Tibial nerve (tissue), 4 donors: ENCODE measurements at regions not wholly inside any gene's neighbourhood (a gene's known extent, or its start where the extent isn't known, plus 50 kb on each side); places are given as distances from the start of the nearest gene placed in this dataset.
"Not testable (repeated sequence)": the region's sequence is repeated elsewhere in the genome, so short reads cannot be mapped to it uniquely, and the experiment has no call there.

Experiments
- DNase-seq, 2 donors: peaks; one replicate each; pipeline ENCODE4 v3.0.0-alpha.2; 2019; ENCODE audit warnings: low spot score in 2 of 2
- H3K27ac ChIP-seq, 4 donors: fragments of 200-600 bp; sonication (generic) in 3 of 4; one replicate each; pipeline ENCODE4 v1.5.1; 2017 to 2019; ENCODE audit warnings: mild to moderate bottlenecking in 1 of 4
- H3K27me3 ChIP-seq, 2 donors: fragments of 200-600 bp; sonication (generic) in 1 of 2; one replicate each; pipeline versions ENCODE4 v1.5.1 to v1.6.0; 2017 to 2019
- H3K36me3 ChIP-seq, 3 donors: fragments of 200-600 bp; sonication (generic); one replicate each; pipeline ENCODE4 v1.5.1; 2018 to 2019
- H3K4me1 ChIP-seq, 4 donors: fragments of 200-600 bp; sonication (generic) in 3 of 4; one replicate each; pipeline ENCODE4 v1.5.1; 2017 to 2019
- H3K4me3 ChIP-seq, 4 donors: fragments of 200-600 bp; sonication (generic) in 3 of 4; one replicate each; pipeline ENCODE4 v1.5.1; 2017 to 2019; ENCODE audit warnings: mild to moderate bottlenecking in 1 of 4, moderate library complexity in 1 of 4
- H3K9me3 ChIP-seq, 4 donors: fragments of 200-600 bp; sonication (generic) in 3 of 4; one replicate each; pipeline ENCODE4 v1.5.1; 2017 to 2019
- EP300 ChIP-seq, 2 donors: sonication (generic); formaldehyde crosslinking; IDR thresholded peaks; one replicate each; pipeline ENCODE4 v1.6.1; 2017; ENCODE audit warnings: antibody characterized with exemption in 2 of 2, mild to moderate bottlenecking in 1 of 2
- POLR2A ChIP-seq, 2 donors: fragments of 450-650 bp; IDR thresholded peaks; one replicate each; pipeline ENCODE4 v1.6.1; 2017; ENCODE audit warnings: antibody characterized with exemption in 2 of 2, mild to moderate bottlenecking in 2 of 2, moderate library complexity in 2 of 2
- WGBS, 2 donors: methylation state at CpG; one replicate each; pipeline ENCODE4 v1.1.5; 2018; 5-methylcytosine and 5-hydroxymethylcytosine counted together
- TF ChIP-seq, protein P1 (sequence below), 5 experiments: fragments of 200-600 bp in 3 of 5; fragments of 450-650 bp in 2 of 5; sonication (generic) in 3 of 5; IDR thresholded peaks; one replicate each; pipeline ENCODE4 v1.5.1; 2016 to 2019; ENCODE audit warnings: antibody characterized with exemption in 5 of 5, mild to moderate bottlenecking in 3 of 5, moderate library complexity in 2 of 5

DNA sequence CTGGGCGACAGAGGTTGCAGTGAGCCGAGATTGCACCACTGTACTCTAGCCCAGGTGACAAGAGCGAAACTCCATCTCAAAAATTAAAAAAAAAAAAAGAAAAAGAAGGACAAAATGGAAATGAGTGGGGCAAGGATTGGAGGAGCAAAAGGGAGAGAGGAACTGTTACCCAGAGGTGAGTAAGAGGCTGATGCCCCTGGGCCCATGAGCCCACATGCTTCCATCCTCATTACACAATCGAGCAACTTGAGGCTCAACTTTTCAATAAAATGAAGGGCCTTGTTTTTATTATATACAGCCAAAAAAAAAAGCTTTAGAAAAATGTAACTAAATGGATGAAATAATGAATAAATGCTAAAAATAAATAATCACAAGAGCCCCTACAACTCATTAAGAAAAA is 91.7 kb upstream of the YWHAQ start:
- Histone ChIP-seq H3K4me3 (no peak overlapping the region), H3K36me3 (no peaks in the 10 kb centered on the region), H3K27ac (no peak overlapping the region), H3K4me1 (no peaks in the 10 kb centered on the region), H3K9me3 (no peaks in the 10 kb centered on the region), H3K27me3 (no peaks in the 10 kb centered on the region)
- TF ChIP-seq EP300 (IDR thresholded peaks at IDR 0.05) (no peak), POLR2A (IDR thresholded peaks at IDR 0.05) (no peak)
- TF ChIP-seq, protein P1, sequence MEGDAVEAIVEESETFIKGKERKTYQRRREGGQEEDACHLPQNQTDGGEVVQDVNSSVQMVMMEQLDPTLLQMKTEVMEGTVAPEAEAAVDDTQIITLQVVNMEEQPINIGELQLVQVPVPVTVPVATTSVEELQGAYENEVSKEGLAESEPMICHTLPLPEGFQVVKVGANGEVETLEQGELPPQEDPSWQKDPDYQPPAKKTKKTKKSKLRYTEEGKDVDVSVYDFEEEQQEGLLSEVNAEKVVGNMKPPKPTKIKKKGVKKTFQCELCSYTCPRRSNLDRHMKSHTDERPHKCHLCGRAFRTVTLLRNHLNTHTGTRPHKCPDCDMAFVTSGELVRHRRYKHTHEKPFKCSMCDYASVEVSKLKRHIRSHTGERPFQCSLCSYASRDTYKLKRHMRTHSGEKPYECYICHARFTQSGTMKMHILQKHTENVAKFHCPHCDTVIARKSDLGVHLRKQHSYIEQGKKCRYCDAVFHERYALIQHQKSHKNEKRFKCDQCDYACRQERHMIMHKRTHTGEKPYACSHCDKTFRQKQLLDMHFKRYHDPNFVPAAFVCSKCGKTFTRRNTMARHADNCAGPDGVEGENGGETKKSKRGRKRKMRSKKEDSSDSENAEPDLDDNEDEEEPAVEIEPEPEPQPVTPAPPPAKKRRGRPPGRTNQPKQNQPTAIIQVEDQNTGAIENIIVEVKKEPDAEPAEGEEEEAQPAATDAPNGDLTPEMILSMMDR (IDR thresholded peaks at IDR 0.05), result no peak
- no peak for DNase-seq
- 92 to 94% methylated on average over 3 to 4 of the region's 4 CpGs for WGBS, 2 donors

DNA sequence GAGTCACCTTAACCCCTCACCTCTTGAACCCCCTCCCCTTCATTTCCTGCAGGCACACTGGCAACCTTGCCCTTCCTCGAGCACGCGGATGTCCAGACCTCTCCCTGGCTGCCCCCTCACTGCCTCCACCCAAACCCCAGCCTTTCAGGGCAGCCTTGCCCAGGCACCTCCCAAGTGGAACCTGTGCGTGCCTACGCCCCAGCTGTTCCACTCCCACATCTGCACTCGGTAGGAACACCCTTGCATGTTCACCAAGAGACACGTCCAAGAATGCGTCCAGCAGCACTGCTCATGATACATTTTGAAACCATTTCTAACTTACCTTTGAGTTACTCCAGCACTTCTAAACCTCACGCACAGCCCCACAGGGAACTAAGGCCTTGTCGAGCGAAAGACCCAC is 93.8 kb upstream of the YWHAQ start:
- Histone ChIP-seq H3K9me3 (no peaks in the 10 kb centered on the region), H3K4me3 (no peak overlapping the region), H3K36me3 (no peaks in the 10 kb centered on the region), H3K27ac (no peak overlapping the region), H3K27me3 (no peaks in the 10 kb centered on the region), H3K4me1 (no peaks in the 10 kb centered on the region)
- whole genome bisulfite sequencing, 2 donors, result 85 to 88% methylated on average over 11 of the region's 11 CpGs
- no peak for TF ChIP-seq EP300 (IDR thresholded peaks at IDR 0.05)
- no peak for DNase-seq

DNA sequence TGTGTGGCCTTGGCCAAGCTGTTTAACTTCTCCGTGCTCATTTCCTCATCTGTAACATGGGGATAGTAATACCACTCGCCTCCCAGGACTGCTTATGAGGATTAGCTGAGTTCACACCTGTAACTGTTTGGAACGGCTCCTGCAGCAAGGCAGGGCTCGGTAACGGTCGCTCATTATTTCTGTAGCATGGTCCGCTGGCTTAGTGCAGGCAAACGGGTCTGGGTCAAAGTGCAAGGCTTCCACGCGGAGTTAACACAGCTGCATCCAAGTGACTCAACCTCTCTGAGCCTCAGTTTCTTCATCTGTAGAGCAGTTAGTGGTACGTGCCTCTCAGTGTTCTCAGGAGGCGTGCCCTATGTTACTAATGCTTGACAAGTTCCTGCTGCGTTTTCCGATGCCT is 94.3 kb upstream of the YWHAQ start:
- Histone ChIP-seq H3K4me1 (no peaks in the 10 kb centered on the region), H3K36me3 (no peaks in the 10 kb centered on the region), H3K4me3 (no peak overlapping the region), H3K9me3 (no peaks in the 10 kb centered on the region), H3K27me3 (no peaks in the 10 kb centered on the region), H3K27ac (no peak overlapping the region)
- TF ChIP-seq, protein P1 (IDR thresholded peaks at IDR 0.05), result no peak
- TF ChIP-seq EP300 (IDR thresholded peaks at IDR 0.05) (no peak), POLR2A (IDR thresholded peaks at IDR 0.05) (no peak)
- DNase-seq, result no peak
- 77 to 78% methylated on average over 14 of the region's 14 CpGs for WGBS, 2 donors

DNA sequence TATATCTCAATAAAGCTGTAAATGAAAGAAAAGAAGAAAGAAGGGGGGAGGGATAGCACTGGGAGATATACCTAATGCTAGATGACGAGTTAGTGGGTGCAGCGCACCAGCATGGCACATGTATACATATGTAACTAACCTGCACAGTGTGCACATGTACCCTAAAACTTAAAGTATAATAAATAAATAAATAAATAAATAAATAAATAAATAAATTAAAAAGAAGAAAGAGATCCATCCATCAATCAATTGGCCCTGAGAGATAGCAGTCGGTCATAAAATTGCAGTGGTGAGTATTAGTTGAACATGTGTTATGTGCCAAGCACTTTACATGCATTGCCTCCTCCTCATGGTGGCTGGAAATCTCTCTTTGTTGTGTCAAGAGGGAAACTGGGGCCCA is 95.2 kb upstream of the YWHAQ start:
- not testable (repeated sequence) for H3K27ac ChIP-seq, DNase-seq, H3K36me3 ChIP-seq, H3K27me3 ChIP-seq, H3K4me1 ChIP-seq, H3K9me3 ChIP-seq, H3K4me3 ChIP-seq
- WGBS, 2 donors, result 91 to 94% methylated on average over 3 of the region's 3 CpGs

DNA sequence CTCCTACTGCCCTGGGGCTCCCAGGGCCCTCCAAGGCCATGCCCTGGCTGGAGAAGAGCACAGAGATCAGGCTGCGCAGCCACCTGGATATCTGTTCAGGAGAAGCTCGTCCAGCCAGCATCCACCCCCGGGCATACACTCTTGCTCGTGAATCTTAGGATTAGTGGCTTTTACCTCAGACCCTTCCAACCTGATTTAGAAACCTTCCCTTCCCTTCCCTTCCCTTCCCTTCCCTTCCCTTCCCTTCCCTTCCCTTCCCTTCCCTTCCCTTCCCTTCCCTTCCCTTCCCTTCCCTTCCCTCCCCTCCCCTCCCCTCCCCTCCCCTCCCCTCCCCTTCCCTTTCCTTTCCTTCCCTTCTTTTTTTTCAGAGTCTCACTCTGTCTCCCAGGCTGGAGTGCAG is 99.7 kb upstream of the YWHAQ start:
- H3K27me3 ChIP-seq, result not testable (repeated sequence)
- 73 to 80% methylated on average over 4 of the region's 4 CpGs for WGBS, 2 donors

DNA sequence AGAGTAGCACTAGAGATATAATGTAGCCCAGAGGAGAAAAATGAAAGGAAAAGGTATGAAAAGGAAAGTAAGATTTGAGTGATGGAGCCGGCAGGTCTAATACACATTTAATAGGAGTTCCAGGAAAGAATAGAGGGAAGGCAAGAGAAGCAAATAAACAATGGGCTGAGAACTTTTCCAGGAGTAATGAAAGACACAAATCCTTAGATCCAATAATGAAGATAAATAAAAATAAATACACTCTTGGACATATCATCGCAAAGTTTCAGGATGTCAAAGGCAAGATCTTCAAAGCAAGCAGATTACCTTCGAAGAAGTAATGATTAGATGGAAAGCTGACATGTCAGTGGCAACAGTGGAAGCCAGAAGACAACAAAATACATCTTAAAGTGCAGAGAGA is 102.0 kb upstream of the YWHAQ start:
- no peak for TF ChIP-seq POLR2A (IDR thresholded peaks at IDR 0.05)
- TF ChIP-seq EP300 (IDR thresholded peaks at IDR 0.05), result no peak
- TF ChIP-seq, protein P1 (IDR thresholded peaks at IDR 0.05), result no peak
- Histone ChIP-seq H3K27ac (no peak overlapping the region), H3K9me3 (peaks cover 0 to 23% (median 0%) of the 10 kb centered on the region in 4 donors), H3K4me1 (no peaks in the 10 kb centered on the region), H3K27me3 (no peaks in the 10 kb centered on the region), H3K4me3 (no peak overlapping the region), H3K36me3 (no peaks in the 10 kb centered on the region)
- WGBS, 2 donors, result 93 to 95% methylated on average over 3 of the region's 3 CpGs
- DNase-seq, result no peak

More for the DNA sequence above, 99.7 kb upstream of the YWHAQ start:
- not testable (repeated sequence) for DNase-seq, H3K27ac ChIP-seq, H3K4me1 ChIP-seq, H3K36me3 ChIP-seq, H3K4me3 ChIP-seq
- H3K9me3 ChIP-seq, result peaks cover 0 to 23% (median 0%) of the 10 kb centered on the region in 4 donors

DNA sequence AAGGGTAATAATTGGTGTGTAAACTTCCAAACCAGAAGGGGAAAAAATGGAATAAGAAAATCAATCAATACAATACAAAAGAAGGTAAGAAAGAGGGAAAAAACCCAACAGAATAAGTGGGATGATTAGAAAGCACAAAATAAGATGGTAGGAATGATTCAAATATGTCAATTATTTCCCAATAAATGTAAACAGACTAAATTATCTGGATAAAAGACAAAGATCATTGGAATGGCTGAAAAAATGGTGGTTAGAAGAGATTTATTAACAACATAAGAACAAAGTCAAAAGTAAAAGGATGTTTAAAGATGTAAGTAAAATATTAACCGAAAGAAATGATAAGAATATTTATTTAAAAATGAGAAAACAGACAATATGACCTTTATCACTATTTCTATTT is 103.5 kb upstream of the YWHAQ start:
- Histone ChIP-seq H3K36me3 (no peaks in the 10 kb centered on the region), H3K27ac (no peak overlapping the region), H3K4me3 (no peak overlapping the region), H3K9me3 (peaks cover 0 to 23% (median 0%) of the 10 kb centered on the region in 4 donors), H3K27me3 (no peaks in the 10 kb centered on the region), H3K4me1 (peaks cover 0 to 10% (median 7%) of the 10 kb centered on the region in 4 donors)
- TF ChIP-seq POLR2A (IDR thresholded peaks at IDR 0.05), result no peak
- TF ChIP-seq EP300 (IDR thresholded peaks at IDR 0.05), result no peak
- TF ChIP-seq, protein P1 (IDR thresholded peaks at IDR 0.05), result no peak
- 90 to 91% methylated on average over 1 of the region's 1 CpG for WGBS, 2 donors
- no peak for DNase-seq
